ENCODE measurements at regions not wholly inside any gene's neighbourhood (a gene's known extent, or its start where the extent isn't known, plus 50 kb on each side); places are given as distances from the start of the nearest gene placed in this dataset.

DNA sequence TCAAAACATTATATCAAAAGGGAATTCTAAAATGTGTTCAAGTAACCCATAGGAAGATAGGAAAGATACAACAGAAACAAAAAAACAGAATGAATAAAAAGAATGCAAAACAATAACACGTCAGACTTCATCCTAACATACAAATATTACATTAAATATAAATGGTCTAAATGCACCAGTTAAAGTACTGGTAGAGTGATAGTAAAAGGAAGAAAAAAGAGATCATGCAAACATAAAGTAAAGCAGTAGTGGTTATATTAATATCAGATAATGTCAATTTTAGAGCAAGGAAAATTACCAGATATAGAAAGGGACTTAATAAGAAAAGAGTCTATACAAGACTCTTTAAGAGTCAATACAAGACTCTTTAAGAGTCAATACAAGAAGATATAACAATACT lies 755.7 kb downstream of the MCTP2 start:
- TF ChIP-seq, protein P1, sequence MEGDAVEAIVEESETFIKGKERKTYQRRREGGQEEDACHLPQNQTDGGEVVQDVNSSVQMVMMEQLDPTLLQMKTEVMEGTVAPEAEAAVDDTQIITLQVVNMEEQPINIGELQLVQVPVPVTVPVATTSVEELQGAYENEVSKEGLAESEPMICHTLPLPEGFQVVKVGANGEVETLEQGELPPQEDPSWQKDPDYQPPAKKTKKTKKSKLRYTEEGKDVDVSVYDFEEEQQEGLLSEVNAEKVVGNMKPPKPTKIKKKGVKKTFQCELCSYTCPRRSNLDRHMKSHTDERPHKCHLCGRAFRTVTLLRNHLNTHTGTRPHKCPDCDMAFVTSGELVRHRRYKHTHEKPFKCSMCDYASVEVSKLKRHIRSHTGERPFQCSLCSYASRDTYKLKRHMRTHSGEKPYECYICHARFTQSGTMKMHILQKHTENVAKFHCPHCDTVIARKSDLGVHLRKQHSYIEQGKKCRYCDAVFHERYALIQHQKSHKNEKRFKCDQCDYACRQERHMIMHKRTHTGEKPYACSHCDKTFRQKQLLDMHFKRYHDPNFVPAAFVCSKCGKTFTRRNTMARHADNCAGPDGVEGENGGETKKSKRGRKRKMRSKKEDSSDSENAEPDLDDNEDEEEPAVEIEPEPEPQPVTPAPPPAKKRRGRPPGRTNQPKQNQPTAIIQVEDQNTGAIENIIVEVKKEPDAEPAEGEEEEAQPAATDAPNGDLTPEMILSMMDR (IDR thresholded peaks at IDR 0.05; ENCODE audit: insufficient read depth, low read length): no peak
- TF ChIP-seq REST (IDR thresholded peaks at IDR 0.05; ENCODE audit: insufficient replicate concordance, low read depth): no peak
- no peak for TF ChIP-seq POLR2AphosphoS5 (IDR thresholded peaks at IDR 0.05; ENCODE audit: low read depth)
- TF ChIP-seq SPI1 (IDR thresholded peaks at IDR 0.05; ENCODE audit: borderline replicate concordance, low read depth): no peak
- TF ChIP-seq GABPA (IDR thresholded peaks at IDR 0.05; ENCODE audit: low read depth): no peak
